ENCODE measurements at regions not wholly inside any gene's neighbourhood (a gene's known extent, or its start where the extent isn't known, plus 50 kb on each side); places are given as distances from the start of the nearest gene placed in this dataset.

- TF ChIP-seq CTCF (conservative IDR thresholded peaks at IDR 0.05 in 1 of 2, IDR thresholded peaks at IDR 0.05 in 1 of 2; ENCODE audit: low read depth in 1 of 2, low read length in 2 of 2) (no peak), EZH2 (IDR thresholded peaks at IDR 0.05; ENCODE audit: low read length, missing control alignments) (no peak)
Measured at GRCh38 chr4:104188301-104188700, 306.4 kb downstream of the CXXC4 start.
